ENCODE measurements at regions not wholly inside any gene's neighbourhood (a gene's known extent, or its start where the extent isn't known, plus 50 kb on each side); places are given as distances from the start of the nearest gene placed in this dataset.
"Not testable (repeated sequence)": the region's sequence is repeated elsewhere in the genome, so short reads cannot be mapped to it uniquely, and the experiment has no call there.

GRCh38 chr3:180430896-180431295, 171.1 kb upstream of the TTC14 start:
- Histone ChIP-seq H3K27ac (no peak overlapping the region), H3K4me1 (no peaks in the 10 kb centered on the region), H3K36me3 (no peaks in the 10 kb centered on the region), H3K27me3 (no peaks in the 10 kb centered on the region), H3K9me3 (no peaks in the 10 kb centered on the region), H3K4me3 (no peak overlapping the region)
- intact Hi-C loops (cut with DNase I; ENCODE audit: low total_unique reads) (no loop called here), in situ Hi-C loops (cut with MboI; ENCODE audit: low sequenced_read_pairs in 4 of 4) (no loop called here)
- TF ChIP-seq CTCF (IDR thresholded peaks at IDR 0.05 in 4 of 5, conservative IDR thresholded peaks at IDR 0.05 in 1 of 5), result no peak
- TF ChIP-seq POLR2A (IDR thresholded peaks at IDR 0.05), result no peak
- no peak for DNase-seq
- no peak for ATAC-seq

GRCh38 chr3:180433152-180433551, 168.8 kb upstream of the TTC14 start:
- in situ Hi-C loops (cut with MboI; ENCODE audit: low sequenced_read_pairs in 4 of 4) (no loop called here), intact Hi-C loops (cut with DNase I; ENCODE audit: low total_unique reads) (no loop called here)
- Histone ChIP-seq H3K27me3 (no peaks in the 10 kb centered on the region), H3K4me3 (no peak overlapping the region), H3K4me1 (no peaks in the 10 kb centered on the region), H3K27ac (no peak overlapping the region), H3K9me3 (no peaks in the 10 kb centered on the region), H3K36me3 (no peaks in the 10 kb centered on the region)
- DNase-seq (no peak), ATAC-seq (no peak)
- TF ChIP-seq CTCF (IDR thresholded peaks at IDR 0.05 in 4 of 5, conservative IDR thresholded peaks at IDR 0.05 in 1 of 5), result no peak
- TF ChIP-seq POLR2A (IDR thresholded peaks at IDR 0.05), result no peak

GRCh38 chr3:180447136-180447535, 154.8 kb upstream of the TTC14 start:
- ATAC-seq (no peak), DNase-seq (no peak)
- in situ Hi-C loops (cut with MboI; ENCODE audit: low sequenced_read_pairs in 4 of 4) (no loop called here), intact Hi-C loops (cut with DNase I; ENCODE audit: low total_unique reads) (no loop called here)
- H3K4me3 ChIP-seq, result no peak overlapping the region
- H3K27me3 ChIP-seq, result no peaks in the 10 kb centered on the region
- no peaks in the 10 kb centered on the region for H3K4me1 ChIP-seq
- no peaks in the 10 kb centered on the region for H3K9me3 ChIP-seq
- no peaks in the 10 kb centered on the region for H3K36me3 ChIP-seq
- TF ChIP-seq CTCF (IDR thresholded peaks at IDR 0.05 in 4 of 5, conservative IDR thresholded peaks at IDR 0.05 in 1 of 5) (no peak), POLR2A (IDR thresholded peaks at IDR 0.05) (no peak)
- H3K27ac ChIP-seq, result no peak overlapping the region

- ATAC-seq; H3K4me3 ChIP-seq; intact Hi-C loops (cut with DNase I; ENCODE audit: low total_unique reads); DNase-seq; H3K9me3 ChIP-seq; H3K4me1 ChIP-seq; H3K27me3 ChIP-seq; H3K27ac ChIP-seq; in situ Hi-C loops (cut with MboI; ENCODE audit: low sequenced_read_pairs in 4 of 4); H3K36me3 ChIP-seq: not testable (repeated sequence)
These were observed 153.6 kb upstream of the TTC14 start for GRCh38 chr3:180448407-180448806.

GRCh38 chr3:180457225-180457624, 144.7 kb upstream of the TTC14 start:
- Histone ChIP-seq H3K27ac (no peak overlapping the region), H3K4me3 (no peak overlapping the region), H3K27me3 (no peaks in the 10 kb centered on the region), H3K4me1 (no peaks in the 10 kb centered on the region), H3K36me3 (no peaks in the 10 kb centered on the region), H3K9me3 (no peaks in the 10 kb centered on the region)
- no peak for ATAC-seq
- DNase-seq, result no peak
- intact Hi-C loops (cut with DNase I; ENCODE audit: low total_unique reads) (no loop called here), in situ Hi-C loops (cut with MboI; ENCODE audit: low sequenced_read_pairs in 4 of 4) (no loop called here)
- TF ChIP-seq CTCF (IDR thresholded peaks at IDR 0.05 in 4 of 5, conservative IDR thresholded peaks at IDR 0.05 in 1 of 5) (no peak), POLR2A (IDR thresholded peaks at IDR 0.05) (no peak)
